ENCODE measurements at regions not wholly inside any gene's neighbourhood (a gene's known extent, or its start where the extent isn't known, plus 50 kb on each side); places are given as distances from the start of the nearest gene placed in this dataset.

DNA sequence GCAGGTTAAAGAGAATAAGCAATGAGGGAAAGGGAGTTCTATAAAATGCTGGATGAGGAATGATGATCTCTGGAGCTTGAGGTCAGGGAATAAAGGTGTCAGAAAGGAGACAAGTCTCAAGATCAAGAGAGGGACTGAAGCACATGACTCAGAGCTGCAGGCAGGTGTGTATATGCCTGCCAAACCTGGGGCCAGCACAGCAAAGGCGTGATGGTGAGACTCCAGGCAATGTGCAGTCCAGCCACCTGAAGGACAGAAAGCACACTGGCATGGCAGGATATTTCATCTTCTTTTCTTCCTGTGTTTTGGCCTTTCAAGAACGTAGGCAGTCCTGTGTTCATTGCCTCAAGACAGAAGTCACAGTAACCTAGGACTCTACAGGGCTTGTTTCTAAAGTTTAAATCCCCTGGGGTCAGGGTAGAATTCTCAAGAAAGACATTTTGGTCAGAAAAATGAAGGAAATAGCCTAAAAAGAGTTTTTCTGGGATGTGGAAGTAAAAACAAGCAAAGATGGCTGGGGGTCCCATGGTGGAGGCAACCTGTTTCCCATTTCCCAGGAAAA lies 55.5 kb upstream of the TOPAZ1 start:
- Histone ChIP-seq H3K4me1 (ENCODE audit: control insufficient read depth, insufficient read depth, low read length) (no peaks in the 10 kb centered on the region), H3K27ac (ENCODE audit: low read length) (no peak overlapping the region), H3K9me3 (ENCODE audit: control insufficient read depth, insufficient read depth, low read length) (no peaks in the 10 kb centered on the region), H3K27me3 (ENCODE audit: control insufficient read depth, insufficient read depth, low read length) (peaks cover 2% of the 10 kb centered on the region), H3K4me3 (ENCODE audit: low read length) (no peak overlapping the region), H3K36me3 (ENCODE audit: control insufficient read depth, insufficient read depth, low read length) (no peaks in the 10 kb centered on the region)
- H3K27me3 Mint-ChIP-seq (ENCODE audit: low read depth in 2 of 2) = peaks cover 18 to 29% of the 10 kb centered on the region in 2 donors
- H3K36me3 Mint-ChIP-seq = no peaks in the 10 kb centered on the region
- TF ChIP-seq, protein P1, sequence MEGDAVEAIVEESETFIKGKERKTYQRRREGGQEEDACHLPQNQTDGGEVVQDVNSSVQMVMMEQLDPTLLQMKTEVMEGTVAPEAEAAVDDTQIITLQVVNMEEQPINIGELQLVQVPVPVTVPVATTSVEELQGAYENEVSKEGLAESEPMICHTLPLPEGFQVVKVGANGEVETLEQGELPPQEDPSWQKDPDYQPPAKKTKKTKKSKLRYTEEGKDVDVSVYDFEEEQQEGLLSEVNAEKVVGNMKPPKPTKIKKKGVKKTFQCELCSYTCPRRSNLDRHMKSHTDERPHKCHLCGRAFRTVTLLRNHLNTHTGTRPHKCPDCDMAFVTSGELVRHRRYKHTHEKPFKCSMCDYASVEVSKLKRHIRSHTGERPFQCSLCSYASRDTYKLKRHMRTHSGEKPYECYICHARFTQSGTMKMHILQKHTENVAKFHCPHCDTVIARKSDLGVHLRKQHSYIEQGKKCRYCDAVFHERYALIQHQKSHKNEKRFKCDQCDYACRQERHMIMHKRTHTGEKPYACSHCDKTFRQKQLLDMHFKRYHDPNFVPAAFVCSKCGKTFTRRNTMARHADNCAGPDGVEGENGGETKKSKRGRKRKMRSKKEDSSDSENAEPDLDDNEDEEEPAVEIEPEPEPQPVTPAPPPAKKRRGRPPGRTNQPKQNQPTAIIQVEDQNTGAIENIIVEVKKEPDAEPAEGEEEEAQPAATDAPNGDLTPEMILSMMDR (IDR thresholded peaks at IDR 0.05) = no peak
- ATAC-seq (no peak), DNase-seq (no peak)
- WGBS (ENCODE audit: insufficient coverage) = 67% methylated on average over 2 of the region's 2 CpGs
- H3K9me3 Mint-ChIP-seq = no peaks in the 10 kb centered on the region
- no peak overlapping the region for H3K4me3 Mint-ChIP-seq
- intact Hi-C loops (cut with micrococcal nuclease) = no loop called here
- no peaks in the 10 kb centered on the region for H3K4me1 Mint-ChIP-seq
- no peak overlapping the region for H3K27ac Mint-ChIP-seq

DNA sequence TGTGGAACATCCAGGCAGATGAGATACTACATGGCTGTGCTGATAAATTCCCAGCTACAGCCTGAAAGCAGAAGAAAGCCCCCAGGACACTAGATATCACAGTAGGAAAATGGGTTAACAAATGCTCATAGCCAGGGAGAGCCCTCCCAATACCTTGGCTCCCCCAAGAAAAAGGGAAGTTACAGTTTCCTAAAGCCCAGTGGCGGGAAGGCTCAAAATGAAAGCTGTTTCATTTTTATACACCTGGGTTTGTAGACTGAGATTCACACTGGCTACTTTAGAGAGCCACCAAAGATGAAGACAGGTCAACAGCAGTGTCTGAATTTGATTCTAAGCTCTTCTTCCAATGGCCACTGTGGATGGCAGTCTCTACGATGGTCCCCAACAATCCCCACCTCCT lies 55.0 kb upstream of the TOPAZ1 start:
- intact Hi-C loops (cut with micrococcal nuclease) = no loop called here
- no peaks in the 10 kb centered on the region for H3K9me3 Mint-ChIP-seq
- H3K27ac Mint-ChIP-seq = no peak overlapping the region
- H3K4me3 Mint-ChIP-seq = no peak overlapping the region
- no peaks in the 10 kb centered on the region for H3K36me3 Mint-ChIP-seq
- WGBS (ENCODE audit: insufficient coverage) = 63% methylated on average over 2 of the region's 2 CpGs
- ATAC-seq (no peak), DNase-seq (no peak)
- H3K27ac ChIP-seq (ENCODE audit: low read length) = no peak overlapping the region
- H3K9me3 ChIP-seq (ENCODE audit: control insufficient read depth, insufficient read depth, low read length) = no peaks in the 10 kb centered on the region
- peaks cover 2% of the 10 kb centered on the region for H3K27me3 ChIP-seq (ENCODE audit: control insufficient read depth, insufficient read depth, low read length)
- peaks cover 18 to 33% of the 10 kb centered on the region in 2 donors for H3K27me3 Mint-ChIP-seq (ENCODE audit: low read depth in 2 of 2)
- no peak overlapping the region for H3K4me3 ChIP-seq (ENCODE audit: low read length)
- H3K4me1 ChIP-seq (ENCODE audit: control insufficient read depth, insufficient read depth, low read length) = no peaks in the 10 kb centered on the region
- no peaks in the 10 kb centered on the region for H3K36me3 ChIP-seq (ENCODE audit: control insufficient read depth, insufficient read depth, low read length)
- TF ChIP-seq, protein P1 (IDR thresholded peaks at IDR 0.05) = no peak
- H3K4me1 Mint-ChIP-seq = no peaks in the 10 kb centered on the region
